ENCODE measurements at regions not wholly inside any gene's neighbourhood (a gene's known extent, or its start where the extent isn't known, plus 50 kb on each side); places are given as distances from the start of the nearest gene placed in this dataset.

DNA sequence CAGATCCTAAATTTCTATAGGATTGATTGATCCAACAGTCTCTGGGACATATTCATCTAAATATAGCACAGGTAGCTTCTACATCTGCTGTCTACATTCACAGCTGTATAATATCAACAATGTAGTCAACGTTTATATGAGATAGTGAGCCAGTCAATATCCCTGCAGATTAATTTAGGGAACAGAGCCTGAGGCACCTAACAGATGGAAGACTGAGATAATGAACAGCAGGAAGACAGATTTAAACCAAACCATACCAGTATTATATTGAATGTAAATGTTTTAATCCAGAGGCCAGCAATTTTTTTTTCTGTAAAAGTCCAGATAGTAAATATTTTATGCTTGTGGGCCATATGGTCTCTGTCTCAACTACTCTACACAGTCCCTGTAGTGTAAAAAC lies 2072.4 kb downstream of the MRPL39 start:
- TF ChIP-seq EP300 (IDR thresholded peaks at IDR 0.05) (no peak), POLR2A (IDR thresholded peaks at IDR 0.05) (no peak)
- TF ChIP-seq, protein P1, sequence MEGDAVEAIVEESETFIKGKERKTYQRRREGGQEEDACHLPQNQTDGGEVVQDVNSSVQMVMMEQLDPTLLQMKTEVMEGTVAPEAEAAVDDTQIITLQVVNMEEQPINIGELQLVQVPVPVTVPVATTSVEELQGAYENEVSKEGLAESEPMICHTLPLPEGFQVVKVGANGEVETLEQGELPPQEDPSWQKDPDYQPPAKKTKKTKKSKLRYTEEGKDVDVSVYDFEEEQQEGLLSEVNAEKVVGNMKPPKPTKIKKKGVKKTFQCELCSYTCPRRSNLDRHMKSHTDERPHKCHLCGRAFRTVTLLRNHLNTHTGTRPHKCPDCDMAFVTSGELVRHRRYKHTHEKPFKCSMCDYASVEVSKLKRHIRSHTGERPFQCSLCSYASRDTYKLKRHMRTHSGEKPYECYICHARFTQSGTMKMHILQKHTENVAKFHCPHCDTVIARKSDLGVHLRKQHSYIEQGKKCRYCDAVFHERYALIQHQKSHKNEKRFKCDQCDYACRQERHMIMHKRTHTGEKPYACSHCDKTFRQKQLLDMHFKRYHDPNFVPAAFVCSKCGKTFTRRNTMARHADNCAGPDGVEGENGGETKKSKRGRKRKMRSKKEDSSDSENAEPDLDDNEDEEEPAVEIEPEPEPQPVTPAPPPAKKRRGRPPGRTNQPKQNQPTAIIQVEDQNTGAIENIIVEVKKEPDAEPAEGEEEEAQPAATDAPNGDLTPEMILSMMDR (IDR thresholded peaks at IDR 0.05), result no peak
